T1000 (cell line): ENCODE measurements at regions not wholly inside any gene's neighbourhood (a gene's known extent, or its start where the extent isn't known, plus 50 kb on each side); places are given as distances from the start of the nearest gene placed in this dataset.

Experiments
- DNase-seq: peaks from one replicate; lab custom pipeline; 2025; ENCODE audit warnings: mixed read lengths; lab: John Stamatoyannopoulos, UW

DNA sequence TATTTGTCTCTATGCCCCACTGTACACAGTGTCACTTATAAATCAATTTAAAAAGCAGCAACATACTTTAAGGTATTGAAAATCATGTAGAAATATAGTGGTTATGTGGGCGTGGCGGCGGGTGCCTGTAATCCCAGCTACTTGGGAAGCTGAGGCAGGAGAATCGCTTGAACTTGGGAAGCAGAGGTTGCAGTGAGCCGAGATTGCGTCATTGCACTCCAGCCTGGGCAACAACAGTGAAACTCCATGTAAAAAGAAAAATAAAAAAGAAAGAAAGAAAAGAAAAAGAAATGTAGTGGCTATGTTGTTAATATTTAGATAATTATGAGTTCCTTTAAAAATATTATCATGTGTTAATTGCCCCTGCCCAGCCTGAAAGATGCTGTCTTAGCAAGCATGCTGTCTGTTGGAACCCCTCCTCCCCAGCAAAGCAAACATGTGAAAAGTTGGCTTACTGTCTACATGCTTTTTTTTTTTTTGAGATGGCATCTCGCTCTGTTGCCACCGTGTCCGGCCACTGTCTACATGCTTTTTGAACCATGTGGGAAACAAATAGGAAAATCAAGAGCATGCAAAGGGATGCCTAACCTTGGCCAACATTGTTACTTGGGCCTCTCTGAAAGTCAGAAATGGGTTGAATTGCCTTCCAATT, 151.4 kb upstream of the TSHZ2 start:
- DNase-seq = no peak

DNA sequence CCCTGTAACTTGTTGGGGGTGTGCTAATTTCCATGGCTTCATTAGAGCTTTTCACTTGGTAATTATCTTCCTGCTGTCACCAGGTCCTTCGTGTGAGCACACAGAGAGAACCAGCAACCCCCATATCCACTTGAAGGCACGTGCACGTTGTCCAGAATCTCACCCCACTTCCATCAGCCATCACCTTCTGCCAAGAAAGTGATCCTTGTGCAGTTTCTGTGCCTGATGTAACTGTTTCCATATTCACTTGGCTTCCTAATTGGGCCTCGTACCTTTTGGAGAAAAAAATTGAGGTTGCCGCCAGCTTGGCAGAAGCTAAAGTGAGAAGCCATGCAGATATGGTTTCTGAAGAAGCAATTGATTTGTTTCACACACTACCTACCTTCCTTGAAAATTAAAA, 153.7 kb upstream of the TSHZ2 start:
- no peak for DNase-seq

- DNase-seq = no peak
Observed at GRCh38 chr20:52817981-52818380, 154.2 kb upstream of the TSHZ2 start.

DNA sequence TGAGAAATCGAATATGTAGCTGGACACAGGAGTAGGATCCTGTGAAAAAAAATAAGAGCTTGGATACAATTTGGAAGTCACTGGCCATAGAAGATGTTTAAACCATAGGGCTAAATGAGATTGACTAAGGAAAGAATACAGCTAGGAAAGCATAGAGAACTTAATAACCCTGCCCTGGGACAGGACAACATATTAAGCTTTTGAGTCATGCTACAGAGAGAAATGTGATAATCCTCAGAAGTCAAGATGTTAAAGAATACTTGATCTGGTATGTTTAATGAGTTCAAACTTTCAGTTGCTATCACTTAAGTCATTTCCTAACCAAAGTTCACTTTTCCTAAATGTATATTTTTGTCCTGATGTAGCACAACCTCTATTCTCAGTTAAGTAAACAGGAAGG, 154.6 kb upstream of the TSHZ2 start:
- DNase-seq = no peak

DNA sequence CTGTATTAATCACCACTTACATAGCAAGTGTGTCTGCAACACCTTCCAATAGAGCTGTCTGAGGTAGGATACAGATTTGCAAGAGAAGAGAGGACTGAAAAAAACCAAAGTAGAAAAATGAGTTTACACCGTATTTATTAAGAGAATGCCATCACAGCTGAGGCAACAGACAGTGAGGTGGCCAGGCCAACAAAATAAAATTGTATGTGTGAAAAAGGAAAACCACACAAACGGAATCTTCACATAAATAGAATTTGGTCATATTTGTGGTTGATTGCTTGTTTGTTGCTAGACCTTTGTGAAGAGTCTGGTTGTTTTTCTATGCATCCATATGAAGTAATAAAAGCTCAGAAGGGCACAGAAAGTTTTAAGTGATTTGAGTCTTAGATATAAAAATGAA, 157.8 kb upstream of the TSHZ2 start:
- no peak for DNase-seq

- no peak for DNase-seq
Observed at GRCh38 chr20:52812231-52812847, 159.8 kb upstream of the TSHZ2 start.

DNA sequence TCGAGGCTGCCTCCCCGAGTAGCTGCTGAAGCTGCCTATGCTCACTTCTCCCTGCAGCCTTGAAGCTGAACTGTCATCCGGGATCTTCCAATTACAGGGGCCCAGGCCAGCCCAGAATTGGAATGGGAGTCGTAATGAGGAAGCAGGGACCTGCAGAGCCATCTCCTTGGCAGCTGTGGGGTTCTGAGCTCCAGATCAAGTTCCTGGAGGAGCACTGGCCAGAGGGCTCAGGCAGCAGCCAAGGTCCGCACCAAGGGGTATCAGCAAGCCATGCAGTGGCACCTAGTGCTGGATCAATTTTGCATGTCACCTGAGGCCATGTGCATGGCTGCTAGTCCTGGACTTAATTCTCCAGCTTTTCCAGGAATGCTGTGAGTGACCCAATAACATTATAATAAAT, 163.2 kb upstream of the TSHZ2 start:
- DNase-seq = no peak

DNA sequence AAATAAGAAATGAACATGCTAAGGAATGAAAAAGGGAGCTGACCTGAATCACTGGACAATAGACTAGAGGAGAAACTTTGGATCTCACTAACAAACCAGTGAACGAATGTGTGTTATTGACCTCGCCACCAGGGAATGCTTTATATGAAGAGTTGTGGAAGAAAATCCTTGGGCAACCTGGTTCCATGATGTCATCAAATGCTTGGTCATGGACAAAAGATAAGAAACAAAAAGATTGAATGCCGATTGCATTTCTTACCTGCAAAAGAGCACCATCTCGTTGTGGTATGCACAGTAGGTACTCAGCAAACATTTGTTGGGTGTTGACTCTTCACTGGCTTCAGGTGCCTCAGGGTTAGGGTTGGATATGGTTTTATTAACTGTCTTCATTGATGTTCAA, 165.2 kb upstream of the TSHZ2 start:
- DNase-seq = no peak

DNA sequence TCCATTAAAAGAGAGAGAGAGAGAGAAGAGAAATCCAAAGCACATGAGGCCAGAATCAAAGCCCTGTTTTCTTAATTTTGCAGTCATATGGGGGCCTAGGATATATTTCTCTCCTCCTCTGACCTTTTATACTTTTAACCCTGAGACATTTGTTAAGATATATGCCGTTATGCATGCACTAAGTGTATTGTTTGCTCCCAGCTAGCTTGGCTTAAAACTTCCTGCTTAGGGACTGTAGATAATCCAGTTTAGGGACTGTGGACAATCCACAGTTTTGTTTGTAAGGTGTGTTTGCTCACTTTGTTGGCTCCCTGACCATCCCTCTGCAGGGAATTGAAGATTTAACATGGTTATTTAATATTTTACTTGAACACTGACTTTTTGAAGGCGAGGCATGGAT, 166.3 kb upstream of the TSHZ2 start:
- DNase-seq = no peak

- DNase-seq = no peak
Observed at GRCh38 chr20:52805296-52805571, 166.9 kb upstream of the TSHZ2 start.

DNA sequence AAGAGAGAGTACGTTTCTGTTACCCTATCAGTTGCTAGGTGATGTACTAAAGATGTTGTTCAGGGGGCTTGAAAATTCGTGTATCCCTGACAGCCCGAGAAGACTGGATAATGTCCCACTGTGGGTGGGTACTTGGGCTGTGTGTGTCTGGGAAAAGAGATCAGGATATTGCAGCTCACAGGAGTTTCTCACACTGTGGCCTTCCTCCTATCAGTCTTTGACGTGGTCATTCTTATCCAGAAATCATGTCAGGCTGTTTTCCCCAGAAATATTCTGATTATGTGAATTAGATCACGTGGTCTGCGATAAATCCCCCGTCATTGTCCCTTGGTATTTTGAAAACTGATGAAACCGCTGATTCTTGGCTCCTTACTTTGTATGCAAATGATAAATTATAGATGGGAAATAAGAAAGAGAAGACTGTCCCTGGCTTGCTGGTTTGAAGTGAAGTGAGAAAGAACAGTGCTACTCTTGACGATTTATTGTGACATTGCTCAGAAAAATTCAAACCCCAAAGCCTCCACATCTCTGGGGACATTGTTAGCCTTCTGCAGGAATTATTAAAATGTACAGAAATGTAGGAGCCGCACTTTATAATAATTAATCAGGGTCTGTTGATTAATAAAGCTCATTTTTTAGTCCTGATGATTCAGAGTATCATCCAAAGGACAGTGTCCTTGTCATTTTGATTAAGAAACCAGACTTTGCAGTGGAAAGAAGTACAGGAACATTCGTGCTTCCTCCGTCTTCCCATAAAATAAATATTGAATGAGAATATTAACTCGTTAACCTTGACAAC, 167.5 kb upstream of the TSHZ2 start:
- DNase-seq = no peak

DNA sequence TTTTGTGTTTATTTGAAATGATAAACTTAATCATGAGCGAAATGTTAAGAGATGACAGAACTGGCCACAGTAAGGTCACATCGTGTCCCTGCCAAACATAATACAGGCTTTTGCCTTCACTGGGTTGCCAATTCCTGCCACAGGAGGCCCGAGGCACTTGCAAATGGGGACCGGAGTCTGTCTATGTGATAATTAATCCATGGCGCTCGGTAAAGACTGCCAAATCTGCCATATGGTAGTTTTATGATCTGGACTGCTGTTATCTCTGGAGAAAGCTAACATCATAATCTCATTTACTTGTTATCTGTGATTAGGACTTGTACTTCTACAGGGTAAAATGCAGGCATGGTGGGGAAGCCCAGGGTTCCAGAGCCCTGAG, 170.5 kb upstream of the TSHZ2 start:
- DNase-seq = no peak

DNA sequence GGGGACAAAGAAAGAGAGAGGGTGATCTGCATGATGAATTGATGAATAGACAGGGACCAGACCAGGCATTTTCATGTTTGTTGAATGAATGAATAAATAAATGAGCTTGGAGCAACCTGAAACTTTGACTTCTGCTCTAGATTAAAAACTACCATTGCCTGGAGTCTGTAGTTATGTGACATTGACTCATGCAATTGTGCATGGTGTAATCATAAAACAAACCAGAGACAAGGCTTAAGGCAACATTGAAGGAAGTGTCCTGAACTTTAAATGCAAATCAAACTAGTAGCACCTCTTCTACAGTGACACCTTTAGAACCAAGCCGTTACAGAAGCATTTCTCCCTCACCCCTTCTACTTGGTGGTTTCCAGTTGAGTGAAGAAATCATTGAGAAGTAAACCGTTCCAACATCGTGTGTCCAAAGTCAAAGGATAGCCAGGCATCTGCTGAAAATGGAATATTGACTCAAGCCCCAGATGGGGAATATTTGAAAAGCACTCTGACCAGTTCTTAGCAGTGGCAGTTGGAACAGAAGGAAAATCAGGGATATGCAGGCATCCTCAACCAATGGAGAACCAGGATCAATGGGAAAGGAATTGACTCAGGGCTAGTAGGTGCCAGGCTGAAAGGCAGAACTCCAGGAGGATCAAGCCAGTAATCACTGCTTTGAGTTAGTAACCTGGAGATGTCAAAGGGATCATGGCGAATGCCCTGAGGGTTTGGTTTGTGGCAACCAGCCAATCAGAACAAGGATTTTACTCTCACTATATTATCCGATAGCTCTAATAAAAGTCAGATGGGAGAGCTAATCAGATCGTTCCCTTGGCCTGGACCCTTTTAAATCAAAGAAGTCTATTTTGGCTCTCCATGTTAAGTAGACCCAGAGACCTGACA, 171.2 kb upstream of the TSHZ2 start:
- DNase-seq = no peak

DNA sequence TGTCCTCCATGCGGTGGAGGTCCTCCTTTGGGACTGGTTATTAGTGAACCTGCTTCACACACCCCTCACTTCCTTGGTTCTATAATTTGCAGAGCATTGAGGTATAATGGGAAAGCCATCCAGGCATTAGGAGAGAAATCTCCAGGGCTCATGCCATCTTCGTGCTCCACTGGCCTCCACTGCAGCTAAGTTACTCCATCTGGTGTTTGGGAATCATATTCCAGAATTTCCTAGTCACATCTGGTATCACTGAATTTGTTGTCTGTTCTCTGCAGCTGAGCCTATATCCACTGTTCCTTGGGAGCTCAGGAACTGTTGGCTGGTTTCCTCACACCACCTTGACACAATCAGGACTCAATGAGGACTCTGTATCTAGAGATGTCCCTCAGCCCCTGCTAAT, 173.0 kb upstream of the TSHZ2 start:
- DNase-seq = no peak

DNA sequence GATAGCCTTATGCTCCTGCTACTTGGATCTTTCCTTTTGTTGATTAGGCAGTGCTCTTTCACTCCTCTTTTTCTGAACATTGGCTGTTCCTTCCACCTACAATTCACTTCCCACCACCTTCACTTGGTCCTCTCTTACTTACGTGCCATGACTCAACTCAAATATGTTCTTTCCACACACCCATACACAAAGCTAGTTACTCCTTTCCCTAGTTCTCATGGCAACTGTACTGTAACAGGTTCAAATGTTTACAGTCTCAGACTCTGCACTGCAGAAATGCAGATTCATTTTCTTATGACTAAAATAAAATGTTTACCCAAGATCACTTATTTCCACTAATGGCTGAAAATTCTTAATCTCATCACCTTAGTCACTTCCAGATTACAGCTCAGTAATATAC, 174.0 kb upstream of the TSHZ2 start:
- no peak for DNase-seq

GRCh38 chr20:52794853-52795252, 177.3 kb upstream of the TSHZ2 start:
- no peak for DNase-seq

DNA sequence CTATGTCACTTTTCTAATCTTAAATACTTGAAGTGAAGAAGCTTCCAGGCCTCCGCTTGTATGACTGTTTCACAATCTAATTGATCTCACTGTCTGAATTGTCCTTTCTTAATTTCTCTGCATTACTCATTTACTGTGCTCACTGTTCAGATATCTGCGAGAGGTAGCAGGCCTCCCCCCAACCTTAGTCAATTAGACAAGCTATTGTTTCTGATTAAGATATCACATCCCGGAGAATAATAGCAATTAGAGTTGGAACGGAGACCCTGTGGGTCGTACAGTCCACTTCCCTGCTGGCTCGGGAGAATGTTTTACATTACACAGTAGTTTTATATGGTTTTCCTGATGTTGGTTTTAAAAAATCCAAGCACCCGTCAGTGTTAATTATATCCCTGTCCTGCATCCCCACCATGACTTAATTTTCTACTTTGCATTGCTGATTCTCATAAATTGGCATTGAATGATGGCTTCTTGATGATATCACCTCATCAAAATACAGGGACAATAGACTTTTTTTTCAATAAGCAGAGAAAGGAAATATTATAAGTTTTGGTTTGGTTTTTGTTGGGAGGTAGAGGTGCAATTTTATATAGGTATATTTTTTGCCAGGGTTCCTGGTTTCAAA, 178.7 kb upstream of the TSHZ2 start:
- DNase-seq = no peak

DNA sequence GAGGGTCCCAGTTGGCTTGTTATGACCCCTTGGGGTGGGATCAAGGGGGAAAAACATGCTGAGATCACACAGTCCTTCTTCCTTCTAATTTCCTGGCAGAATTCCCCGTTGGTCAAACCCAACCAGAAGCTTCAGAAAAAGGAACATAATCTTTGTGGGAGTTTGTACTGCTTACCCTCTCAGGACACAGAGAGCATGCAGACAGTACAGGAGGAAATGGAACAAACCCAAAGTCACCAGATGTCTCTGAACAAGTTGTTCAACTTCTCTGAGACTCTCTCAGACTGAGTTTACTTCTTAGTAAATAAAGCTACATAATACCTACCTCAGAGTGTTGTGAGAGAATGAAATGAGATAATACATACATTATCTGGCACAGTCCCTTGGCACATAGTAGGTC, 181.1 kb upstream of the TSHZ2 start:
- no peak for DNase-seq

- no peak for DNase-seq
Observed at GRCh38 chr20:52789716-52790115, 182.4 kb upstream of the TSHZ2 start.

DNA sequence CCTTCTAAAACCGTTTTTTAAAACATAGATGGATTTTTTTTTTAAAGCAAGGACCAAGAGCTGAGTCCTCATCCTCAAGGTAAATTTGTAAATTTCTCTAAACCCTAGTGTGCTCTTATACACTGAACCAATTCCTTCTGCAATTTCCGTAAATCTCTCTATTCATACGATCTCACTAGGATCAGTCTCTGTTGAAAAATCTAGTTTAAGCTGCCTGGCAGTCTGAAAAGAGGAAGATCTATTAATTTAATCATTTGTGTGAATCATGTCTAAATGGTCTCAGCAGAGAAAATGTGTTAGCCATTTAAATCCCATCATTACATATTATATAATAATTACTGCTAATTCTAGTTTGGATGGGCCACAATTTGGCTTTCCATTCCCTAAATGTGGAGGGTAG, 184.2 kb upstream of the TSHZ2 start:
- no peak for DNase-seq

GRCh38 chr20:52787216-52787615, 184.9 kb upstream of the TSHZ2 start:
- no peak for DNase-seq

GRCh38 chr20:52785679-52786078, 186.5 kb upstream of the TSHZ2 start:
- no peak for DNase-seq
